Ureter (tissue), 1 donor: ENCODE measurements at regions not wholly inside any gene's neighbourhood (a gene's known extent, or its start where the extent isn't known, plus 50 kb on each side); places are given as distances from the start of the nearest gene placed in this dataset.

Experiments
- DNase-seq: peaks from one replicate; pipeline ENCODE4 v3.0.0-alpha.2; 2020; ENCODE audit warnings: low spot score
- donor health status: DM: yes; HTN: yes; CAD: no.

GRCh38 chr9:84450029-84450428 lies 109.5 kb upstream of the SLC28A3 start:
- DNase-seq, result no peak

- no peak for DNase-seq
Measured at GRCh38 chr9:84456527-84456926, 116.0 kb upstream of the SLC28A3 start.

DNA sequence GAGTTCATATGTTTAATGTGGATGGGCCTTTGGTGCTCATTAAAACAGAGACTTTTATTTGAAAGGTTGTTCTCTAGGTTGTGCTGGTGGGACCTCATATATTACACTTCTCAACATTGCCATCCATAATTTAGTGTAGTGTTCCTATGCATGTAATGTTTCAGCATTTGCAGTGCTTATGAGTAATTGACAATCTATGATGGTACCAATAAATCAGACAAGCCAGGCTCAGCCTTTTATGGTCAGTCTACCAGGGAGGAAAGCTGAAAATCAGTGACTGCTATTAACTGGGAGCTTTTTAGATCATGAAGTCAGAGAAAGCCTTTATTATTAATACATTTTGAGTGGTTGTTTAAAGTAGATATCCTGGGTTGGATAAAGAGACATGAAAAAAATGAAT lies 120.1 kb upstream of the SLC28A3 start:
- DNase-seq, result no peak

- DNase-seq, result no peak
Measured at GRCh38 chr9:84463272-84463671, 122.7 kb upstream of the SLC28A3 start.

DNA sequence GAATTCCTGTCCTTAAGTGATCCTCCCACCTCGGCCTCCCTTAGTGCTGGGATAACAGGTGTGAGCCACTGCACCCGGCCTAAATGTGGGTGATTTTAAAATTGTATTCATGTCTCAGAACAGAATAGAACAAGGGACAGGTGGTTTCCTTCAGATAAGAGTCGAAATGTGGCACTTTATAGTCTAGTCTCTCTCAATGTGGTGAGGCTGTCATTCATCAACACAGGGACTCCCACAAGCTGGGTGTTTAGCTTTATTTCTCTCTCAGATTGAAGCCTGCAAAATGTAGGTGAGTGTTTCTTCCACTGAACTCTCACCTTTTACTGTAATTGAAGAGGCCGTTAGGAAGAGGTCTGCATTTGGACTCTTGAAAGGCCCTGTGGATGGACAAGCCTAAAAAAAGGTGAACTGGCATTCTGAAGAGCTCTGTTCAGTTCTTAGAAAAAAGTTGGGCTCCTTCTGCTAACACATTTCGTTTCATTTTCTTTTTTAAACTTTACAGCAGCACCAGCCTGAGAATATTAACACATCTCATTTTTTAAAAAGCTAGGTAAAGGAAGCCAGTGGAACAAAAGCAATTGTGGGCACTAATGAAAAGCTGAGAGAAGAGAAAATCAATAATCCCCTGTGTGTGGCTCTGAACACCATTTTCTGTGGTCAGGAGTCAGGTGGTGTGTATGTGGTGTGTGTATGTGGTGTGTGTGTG lies 126.2 kb upstream of the SLC28A3 start:
- no peak for DNase-seq

DNA sequence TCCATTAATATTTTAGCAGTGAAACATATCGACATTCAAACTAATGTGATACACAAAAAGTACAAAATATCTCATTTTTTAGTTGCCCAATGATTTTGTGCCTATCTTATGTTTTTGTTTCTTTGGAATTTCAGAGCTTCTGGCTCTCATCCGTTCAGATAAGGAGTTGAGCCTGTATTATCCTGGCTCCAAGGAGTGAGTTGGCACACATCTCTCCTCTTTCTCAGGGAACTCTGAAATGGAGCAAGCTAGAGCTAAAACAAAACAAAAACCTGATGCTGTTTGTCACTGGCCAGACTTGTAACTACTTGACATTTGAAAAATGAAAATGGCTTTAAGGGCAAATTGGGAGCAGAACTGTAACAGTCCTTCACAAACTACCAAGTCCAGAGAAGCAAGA lies 131.3 kb upstream of the SLC28A3 start:
- no peak for DNase-seq

DNA sequence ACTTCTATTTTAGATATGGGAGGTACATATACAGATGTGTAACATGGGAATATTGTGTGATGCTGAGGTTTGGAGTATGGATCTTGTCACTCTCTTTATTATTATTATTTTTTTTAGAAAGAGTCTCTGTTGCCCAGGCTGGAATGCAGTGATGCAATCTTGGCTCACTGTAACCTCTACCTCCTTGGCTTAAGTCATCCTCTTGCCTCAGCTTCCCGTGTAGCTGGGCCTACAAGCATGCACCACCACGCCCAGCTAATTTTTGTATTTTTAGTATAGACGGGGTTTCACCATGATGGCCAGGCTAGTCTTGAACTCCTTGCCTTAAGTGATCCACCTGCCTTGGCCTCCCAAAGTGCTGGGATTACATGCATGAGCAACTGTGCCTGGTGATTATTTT lies 138.4 kb upstream of the SLC28A3 start:
- DNase-seq, result no peak

DNA sequence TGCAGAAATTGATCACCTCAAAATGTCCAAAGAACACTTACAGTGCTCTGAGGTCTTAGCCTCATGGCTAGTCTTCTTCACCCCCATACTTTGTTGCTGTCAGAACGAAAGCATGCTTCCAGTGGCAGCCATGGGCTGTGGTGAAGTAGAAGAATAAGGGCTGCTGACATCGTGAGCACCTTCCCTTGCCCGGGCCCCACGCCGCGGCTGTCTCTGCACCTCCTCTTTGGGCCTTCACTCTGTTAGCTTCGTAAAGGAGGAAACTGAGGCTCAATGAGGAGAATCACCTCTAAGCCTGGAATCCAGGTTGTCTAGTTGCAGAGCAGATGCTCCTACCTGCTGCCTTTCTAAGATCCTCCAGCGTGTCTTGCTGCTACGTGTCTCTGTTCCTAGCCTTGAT lies 139.5 kb upstream of the SLC28A3 start:
- DNase-seq, result no peak

DNA sequence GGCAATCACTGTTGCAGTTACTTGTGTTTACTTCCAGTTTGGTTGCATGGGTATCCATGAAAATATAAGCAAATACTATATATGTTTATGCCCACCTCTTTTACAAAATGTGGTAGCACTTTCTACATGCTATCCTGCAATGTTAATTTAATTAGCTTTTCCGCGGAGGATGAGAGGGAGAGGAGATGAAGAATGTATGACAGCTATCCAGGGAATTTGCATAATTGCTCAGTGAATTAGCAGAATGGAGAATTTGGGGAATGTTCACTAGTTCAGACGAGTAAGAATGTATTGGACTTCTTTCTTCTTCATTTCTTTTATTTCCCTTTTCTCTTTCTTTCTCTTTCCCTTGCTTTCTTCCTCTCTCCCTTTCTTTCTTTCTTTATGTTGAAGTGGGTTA lies 140.7 kb upstream of the SLC28A3 start:
- no peak for DNase-seq

- DNase-seq, result no peak
Measured at GRCh38 chr9:84481636-84482218, 141.2 kb upstream of the SLC28A3 start.

DNA sequence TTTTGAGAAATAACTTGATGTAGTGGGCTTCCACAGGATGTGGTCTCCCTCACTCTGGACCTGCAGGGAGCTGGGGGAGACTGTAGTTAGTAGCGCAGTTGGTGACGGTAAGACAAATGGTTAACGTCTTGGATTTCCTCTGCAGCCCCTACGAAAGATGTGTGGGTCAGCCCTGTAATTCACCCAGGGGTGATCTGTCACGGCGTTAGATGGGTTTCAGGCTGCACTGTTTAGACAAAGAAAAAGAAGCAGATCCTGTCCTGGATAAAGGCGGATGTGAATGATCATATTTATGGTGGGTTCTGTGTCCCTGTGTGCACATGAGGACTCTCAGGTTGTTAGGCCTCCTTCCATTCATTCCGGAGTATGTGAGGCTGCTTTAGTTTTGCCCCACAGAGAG lies 142.0 kb upstream of the SLC28A3 start:
- DNase-seq, result no peak

DNA sequence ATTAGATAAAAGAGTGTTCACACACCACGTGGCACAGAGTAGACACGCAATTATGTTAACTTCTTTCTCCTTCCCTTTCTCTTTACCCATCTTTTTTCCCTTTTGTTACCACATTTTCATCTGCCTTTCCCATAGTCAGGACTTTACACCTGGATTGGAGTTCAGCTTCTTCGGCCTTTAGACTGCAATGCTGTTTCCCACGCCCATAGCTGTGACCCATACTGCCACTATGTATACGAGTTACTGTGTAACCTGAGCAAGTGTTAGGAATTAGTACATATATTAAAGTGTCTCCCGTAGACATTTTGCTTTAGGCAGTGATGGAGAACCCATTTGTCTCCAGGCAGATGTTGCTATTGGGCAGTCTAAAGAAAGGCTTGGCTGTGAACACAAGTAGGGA lies 143.6 kb upstream of the SLC28A3 start:
- no peak for DNase-seq

- no peak for DNase-seq
Measured at GRCh38 chr9:84485539-84485938, 145.0 kb upstream of the SLC28A3 start.

DNA sequence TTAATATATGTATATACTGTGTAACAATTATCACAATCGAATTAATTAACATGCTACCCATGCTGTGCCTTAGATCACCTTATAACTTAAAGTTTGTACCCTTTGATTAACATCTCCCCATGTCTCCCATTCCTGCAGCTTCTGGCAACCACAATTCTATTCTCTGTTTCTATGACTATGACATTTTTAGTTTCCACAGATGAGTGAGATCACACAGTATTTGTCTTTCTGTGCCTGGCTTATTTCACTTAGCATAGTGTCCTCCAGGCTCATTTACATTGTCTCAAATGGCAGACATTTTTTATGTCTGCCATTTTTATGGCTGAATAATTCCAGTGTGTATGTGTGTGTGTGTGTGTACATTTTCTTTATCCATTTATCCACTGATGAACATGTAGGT lies 146.1 kb upstream of the SLC28A3 start:
- DNase-seq, result no peak

GRCh38 chr9:84490206-84490841 lies 149.8 kb upstream of the SLC28A3 start:
- DNase-seq, result no peak

DNA sequence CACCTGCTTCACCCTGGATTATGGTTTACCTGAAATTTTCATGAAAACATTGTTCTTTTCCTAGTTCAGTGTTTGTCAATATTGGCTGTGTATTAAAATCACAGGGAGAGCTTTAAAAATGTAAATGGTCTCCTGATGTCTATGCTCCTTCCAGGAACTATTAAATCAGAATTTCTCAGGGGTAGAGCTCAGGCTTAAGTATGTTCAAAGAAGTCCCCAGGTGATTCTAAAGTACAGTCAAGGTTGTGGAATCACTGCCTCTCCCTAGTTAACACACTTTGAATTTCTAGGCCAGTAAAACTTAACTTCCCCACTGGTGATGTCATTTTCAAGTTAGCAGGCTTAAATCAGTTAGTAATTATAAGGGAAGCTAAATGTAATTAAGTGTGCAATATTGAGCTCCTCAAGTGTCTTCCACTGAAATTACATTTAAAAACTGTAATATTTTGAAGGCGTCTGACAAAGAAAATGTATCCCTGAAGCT lies 150.3 kb upstream of the SLC28A3 start:
- no peak for DNase-seq

GRCh38 chr9:84492366-84493159 lies 152.0 kb upstream of the SLC28A3 start:
- DNase-seq, result no peak

- DNase-seq, result no peak
Measured at GRCh38 chr9:84493284-84493947, 152.9 kb upstream of the SLC28A3 start.

DNA sequence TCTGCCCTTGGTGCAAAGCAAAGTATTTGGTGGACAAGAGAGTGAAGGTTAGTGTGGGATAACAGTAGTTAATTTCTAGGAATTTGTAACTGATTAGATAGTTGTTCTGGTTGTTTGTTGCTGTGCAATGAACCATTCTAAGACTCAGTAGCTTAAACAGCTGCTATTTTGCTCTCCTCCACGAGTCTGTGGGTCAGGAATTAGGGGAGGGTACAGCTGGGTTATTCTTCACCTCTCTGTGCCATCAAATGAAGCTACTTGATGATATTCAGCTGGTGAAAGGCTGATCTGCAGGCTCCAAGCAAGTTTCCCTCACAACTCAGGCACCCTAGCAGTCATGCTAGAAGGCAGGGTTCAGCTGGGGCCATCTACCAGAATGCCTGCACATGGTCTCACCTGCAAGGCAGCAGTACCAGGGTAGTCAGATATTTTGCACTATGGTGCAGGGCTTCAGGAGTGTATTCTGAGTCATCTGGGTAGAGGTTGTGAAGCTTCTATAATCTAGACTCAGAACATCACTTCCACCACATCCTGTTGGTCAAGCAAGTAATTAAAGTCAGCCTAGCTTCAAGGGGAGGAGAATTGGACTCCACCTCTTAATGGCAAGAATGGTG lies 159.5 kb upstream of the SLC28A3 start:
- no peak for DNase-seq

DNA sequence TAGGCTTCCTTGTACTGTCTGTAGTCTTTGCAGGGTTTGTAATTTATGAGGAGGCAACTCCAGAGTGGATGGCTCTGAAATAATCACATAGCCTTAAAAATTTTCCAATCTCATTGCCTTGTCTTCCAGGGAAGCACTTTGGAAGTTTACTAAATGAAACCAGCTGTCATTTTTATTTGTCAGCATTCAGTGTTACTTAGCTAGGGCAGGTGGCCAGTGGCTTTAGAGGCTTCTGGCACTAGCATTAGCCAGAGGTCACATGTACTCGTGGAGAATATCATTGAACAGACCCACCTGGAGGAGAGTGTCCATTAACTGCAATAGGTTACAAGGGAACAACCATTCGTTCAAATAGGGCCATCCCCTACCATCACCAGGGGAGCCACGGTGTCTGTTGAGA lies 160.3 kb upstream of the SLC28A3 start:
- DNase-seq, result no peak

DNA sequence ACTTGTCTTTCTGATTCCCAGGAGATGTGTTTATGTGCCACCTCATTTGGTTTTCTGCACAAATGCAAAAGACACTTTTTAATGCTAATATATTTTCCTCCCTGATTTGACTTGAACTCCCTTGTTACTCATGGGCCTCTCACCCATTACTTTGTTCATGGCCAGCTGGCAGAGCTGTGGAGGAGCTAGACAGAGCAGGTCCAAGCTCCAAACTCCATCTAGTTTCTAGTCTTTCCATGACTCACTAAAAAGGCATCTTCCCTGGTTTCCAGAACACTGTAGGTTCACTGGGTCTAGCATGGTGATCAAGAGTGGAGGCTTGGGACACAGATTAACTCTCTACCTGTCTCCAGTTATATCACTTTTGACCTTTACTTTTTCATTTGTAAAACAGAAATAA lies 161.0 kb upstream of the SLC28A3 start:
- no peak for DNase-seq

GRCh38 chr9:84502066-84502465 lies 161.5 kb upstream of the SLC28A3 start:
- DNase-seq, result no peak
